PC-9 (cell line): ENCODE measurements at regions not wholly inside any gene's neighbourhood (a gene's known extent, or its start where the extent isn't known, plus 50 kb on each side); places are given as distances from the start of the nearest gene placed in this dataset.

ENCODE experiments used
- BruUV-seq: library from RNA; stranded (reverse); fragments of 400-500 nt; replicated peaks from 2 replicates; lab custom pipeline; 2021; lab: Mats Ljungman, UMichigan
- CTCF ChIA-PET: fragments of 300-600 bp; sonication (Branson Sonifier 250); formaldehyde crosslinking; loops from one replicate; lab custom pipeline; 2022; ENCODE audit warnings: antibody characterized with exemption; lab: Charles Lee
- POLR2A ChIA-PET: fragments of 300-600 bp; sonication (Branson Sonifier 250); formaldehyde crosslinking; loops from one replicate; lab custom pipeline; 2022; ENCODE audit warnings: antibody characterized with exemption; ENCODE audit not compliant: unreplicated experiment; lab: Charles Lee
- DNase-seq, 2 experiments: peaks; one replicate each; pipeline versions ENCODE4 v3.0.0 to v3.0.0-alpha.2; 2015 to 2022; ENCODE audit warnings: mixed read lengths in 1 of 2
- H2AFZ ChIP-seq: fragments of 200-600 bp; sonication (generic); 2 replicates; pipeline ENCODE4 v1.8.1; 2017; ENCODE audit warnings: antibody characterized with exemption
- H3F3A ChIP-seq: fragments of 200-600 bp; sonication (generic); 2 replicates; pipeline ENCODE4 v1.8.1; 2017; ENCODE audit warnings: antibody characterized with exemption, mild to moderate bottlenecking, low read depth; ENCODE audit not compliant: insufficient read depth
- H3K27ac ChIP-seq: fragments of 200-600 bp; sonication (generic); 2 replicates; pipeline ENCODE4 v1.6.1; 2016; ENCODE audit warnings: mixed run types
- H3K27me3 ChIP-seq: fragments of 200-600 bp; sonication (generic); 2 replicates; pipeline ENCODE4 v1.6.1; 2016; ENCODE audit warnings: low read depth, mixed run types; ENCODE audit not compliant: insufficient read depth
- H3K36me3 ChIP-seq: fragments of 200-600 bp; sonication (generic); 2 replicates; pipeline ENCODE4 v1.6.1; 2016; ENCODE audit warnings: low read depth, mixed run types
- H3K4me1 ChIP-seq: fragments of 200-600 bp; sonication (generic); replicated peaks from 2 replicates; pipeline ENCODE4 v1.6.1; 2016; ENCODE audit warnings: mixed run types; ENCODE audit not compliant: insufficient read depth
- H3K4me2 ChIP-seq: fragments of 200-600 bp; sonication (generic); 2 replicates; pipeline ENCODE4 v1.6.1; 2017; ENCODE audit warnings: mixed run types
- H3K4me3 ChIP-seq: fragments of 200-600 bp; sonication (generic); 2 replicates; pipeline ENCODE4 v1.6.1; 2016; ENCODE audit warnings: mixed run types
- H3K79me2 ChIP-seq: fragments of 200-600 bp; sonication (generic); 2 replicates; pipeline ENCODE4 v1.6.1; 2017; ENCODE audit warnings: low read depth, mixed run types
- H3K9me2 ChIP-seq: fragments of 200-600 bp; sonication (generic); 2 replicates; pipeline ENCODE4 v1.8.1; 2017; ENCODE audit warnings: mild to moderate bottlenecking; ENCODE audit not compliant: insufficient read depth
- H3K9me3 ChIP-seq: fragments of 200-600 bp; sonication (generic); 2 replicates; pipeline ENCODE4 v1.8.1; 2016; ENCODE audit warnings: low read depth; ENCODE audit not compliant: insufficient read depth
- H4K20me1 ChIP-seq: fragments of 200-600 bp; sonication (generic); 2 replicates; pipeline ENCODE4 v1.8.1; 2017; ENCODE audit not compliant: insufficient read depth
- EZH2 ChIP-seq: fragments of 200-600 bp; sonication (generic); IDR thresholded peaks from 2 replicates; pipeline ENCODE4 v1.8.0; 2017; ENCODE audit warnings: antibody characterized with exemption, low read depth
- intact Hi-C: fragments of 100-400 bp; cut with micrococcal nuclease; formaldehyde crosslinking; loops from one replicate; pipeline ENCODE4 v1.10.0; 2022; ENCODE audit not compliant: unreplicated experiment
- TF ChIP-seq, protein P1 (sequence below): fragments of 200-600 bp; sonication (generic); conservative IDR thresholded peaks from 2 replicates; pipeline ENCODE4 v1.6.1; 2017; ENCODE audit warnings: mixed run types, antibody characterized with exemption, mild to moderate bottlenecking, moderate library complexity

DNA sequence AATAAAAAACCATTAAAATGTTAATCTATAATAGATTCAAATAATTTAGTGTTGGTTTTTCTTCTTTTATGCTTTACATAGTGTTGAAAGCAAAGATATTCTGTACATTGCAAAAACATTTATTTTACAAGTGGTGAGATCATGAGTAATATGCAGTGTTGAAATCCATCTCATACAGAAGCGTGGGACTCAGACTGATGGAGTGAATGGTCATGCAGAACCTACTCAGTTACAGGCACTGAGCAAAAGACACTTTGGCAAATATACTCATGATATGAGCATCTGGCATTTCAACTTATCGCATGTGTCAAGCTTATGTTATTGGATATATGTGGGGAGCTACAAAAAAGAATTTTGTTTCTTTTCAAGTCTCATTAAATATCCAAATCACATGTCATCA is 620.2 kb upstream of the NETO1 start:
- H3K27me3 ChIP-seq, result no peaks in the 10 kb centered on the region
- TF ChIP-seq, protein P1, sequence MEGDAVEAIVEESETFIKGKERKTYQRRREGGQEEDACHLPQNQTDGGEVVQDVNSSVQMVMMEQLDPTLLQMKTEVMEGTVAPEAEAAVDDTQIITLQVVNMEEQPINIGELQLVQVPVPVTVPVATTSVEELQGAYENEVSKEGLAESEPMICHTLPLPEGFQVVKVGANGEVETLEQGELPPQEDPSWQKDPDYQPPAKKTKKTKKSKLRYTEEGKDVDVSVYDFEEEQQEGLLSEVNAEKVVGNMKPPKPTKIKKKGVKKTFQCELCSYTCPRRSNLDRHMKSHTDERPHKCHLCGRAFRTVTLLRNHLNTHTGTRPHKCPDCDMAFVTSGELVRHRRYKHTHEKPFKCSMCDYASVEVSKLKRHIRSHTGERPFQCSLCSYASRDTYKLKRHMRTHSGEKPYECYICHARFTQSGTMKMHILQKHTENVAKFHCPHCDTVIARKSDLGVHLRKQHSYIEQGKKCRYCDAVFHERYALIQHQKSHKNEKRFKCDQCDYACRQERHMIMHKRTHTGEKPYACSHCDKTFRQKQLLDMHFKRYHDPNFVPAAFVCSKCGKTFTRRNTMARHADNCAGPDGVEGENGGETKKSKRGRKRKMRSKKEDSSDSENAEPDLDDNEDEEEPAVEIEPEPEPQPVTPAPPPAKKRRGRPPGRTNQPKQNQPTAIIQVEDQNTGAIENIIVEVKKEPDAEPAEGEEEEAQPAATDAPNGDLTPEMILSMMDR, result no peak
- TF ChIP-seq EZH2, result no peak
- H3K27ac ChIP-seq, result no peak overlapping the region
- no peak overlapping the region for H2AFZ ChIP-seq
- no peaks in the 10 kb centered on the region; the same call in 1 of the 2 replicates for H3K9me2 ChIP-seq
- POLR2A ChIA-PET, result interaction anchor here (0.6 kb wide), 1 partner anchor 26 kb away, joined by 6 read pairs; no protein-coding TSS in a partner anchor
- CTCF ChIA-PET, result no interaction called here
- H3K79me2 ChIP-seq, result no peaks in the 10 kb centered on the region
- no peaks in the 10 kb centered on the region for H3F3A ChIP-seq
- H4K20me1 ChIP-seq, result no peaks in the 10 kb centered on the region
- BruUV-seq, result no TSS peak
- no peaks in the 10 kb centered on the region for H3K36me3 ChIP-seq
- intact Hi-C loops, result no loop called here
- no peak overlapping the region for H3K4me3 ChIP-seq
- DNase-seq, result no peak
- no peak overlapping the region for H3K4me2 ChIP-seq
- no peaks in the 10 kb centered on the region for H3K9me3 ChIP-seq
- H3K4me1 ChIP-seq, result no peaks in the 10 kb centered on the region

DNA sequence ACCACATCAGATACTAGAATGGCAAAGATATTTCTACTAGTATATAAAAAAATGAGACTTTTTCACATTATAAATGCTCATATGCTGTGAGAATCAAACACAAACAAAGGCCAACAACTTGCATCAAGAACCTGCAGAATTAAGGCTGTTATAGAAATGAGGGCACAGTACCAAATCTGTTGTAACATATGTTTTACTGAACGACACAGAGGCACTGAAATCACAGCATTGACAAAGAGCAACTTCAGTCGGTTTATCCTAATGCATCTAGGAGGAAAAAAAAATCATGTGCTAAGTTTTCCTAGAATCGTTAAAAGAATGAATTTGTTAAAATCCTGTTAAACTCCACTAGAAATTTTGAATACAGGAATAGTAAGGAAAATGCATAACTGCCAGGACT is 617.4 kb upstream of the NETO1 start:
- H3K4me1 ChIP-seq, result no peaks in the 10 kb centered on the region
- ChIA-PET CTCF (no interaction called here), POLR2A (no interaction called here)
- DNase-seq, result no peak
- H3K36me3 ChIP-seq, result no peaks in the 10 kb centered on the region
- peak overlapping the region; percentile 62 for H2AFZ ChIP-seq
- H3K9me2 ChIP-seq, result no peaks in the 10 kb centered on the region; the same call in 1 of the 2 replicates
- H3F3A ChIP-seq, result no peaks in the 10 kb centered on the region; the same call in 1 of the 2 replicates
- H3K4me2 ChIP-seq, result no peak overlapping the region
- intact Hi-C loops, result no loop called here
- no peaks in the 10 kb centered on the region for H3K9me3 ChIP-seq
- H3K27ac ChIP-seq, result no peak overlapping the region
- no peaks in the 10 kb centered on the region for H4K20me1 ChIP-seq
- no peaks in the 10 kb centered on the region for H3K27me3 ChIP-seq
- TF ChIP-seq, protein P1, result no peak
- TF ChIP-seq EZH2, result no peak
- no peak overlapping the region for H3K4me3 ChIP-seq
- no TSS peak for BruUV-seq
- H3K79me2 ChIP-seq, result no peaks in the 10 kb centered on the region

DNA sequence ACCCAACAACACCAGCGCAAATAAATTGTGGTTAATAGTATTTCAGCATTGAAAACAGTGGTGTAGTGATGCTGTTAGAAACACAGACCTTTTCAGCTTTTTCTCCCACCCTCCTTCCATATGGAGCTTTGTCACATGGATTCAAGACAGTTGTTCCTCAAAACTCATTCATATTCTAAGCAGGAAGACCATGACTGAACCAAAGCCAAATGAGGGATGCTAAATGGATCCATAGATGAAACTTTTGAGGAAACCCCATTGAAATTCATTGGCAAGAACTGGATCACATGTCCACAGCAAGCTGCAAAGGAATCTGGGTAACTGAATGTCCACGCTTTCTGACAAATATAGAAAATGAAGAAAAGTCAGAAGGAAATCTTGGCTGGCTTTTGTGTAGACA is 615.1 kb upstream of the NETO1 start:
- Histone ChIP-seq H3K36me3 (no peaks in the 10 kb centered on the region), H3K27ac (no peak overlapping the region), H3K4me2 (no peak overlapping the region), H3K9me2 (no peaks in the 10 kb centered on the region), H4K20me1 (no peaks in the 10 kb centered on the region), H3K4me1 (no peaks in the 10 kb centered on the region), H3F3A (no peaks in the 10 kb centered on the region; the same call in 1 of the 2 replicates), H3K9me3 (no peaks in the 10 kb centered on the region), H3K4me3 (no peak overlapping the region), H3K79me2 (no peaks in the 10 kb centered on the region), H3K27me3 (no peaks in the 10 kb centered on the region), H2AFZ (no peak overlapping the region)
- intact Hi-C loops, result no loop called here
- no TSS peak for BruUV-seq
- TF ChIP-seq EZH2, result no peak
- TF ChIP-seq, protein P1, result no peak
- ChIA-PET POLR2A (no interaction called here), CTCF (no interaction called here)
- DNase-seq, result no peak
